HG02798 (cell line): ENCODE measurements at regions not wholly inside any gene's neighbourhood (a gene's known extent, or its start where the extent isn't known, plus 50 kb on each side); places are given as distances from the start of the nearest gene placed in this dataset.

ENCODE experiments used
- ATAC-seq: cut with Tn5 transposase; IDR thresholded peaks from one replicate; pipeline ENCODE4 v1.9.1; 2021; ENCODE audit warnings: mild to moderate bottlenecking; ENCODE audit not compliant: unreplicated experiment, poor library complexity

DNA sequence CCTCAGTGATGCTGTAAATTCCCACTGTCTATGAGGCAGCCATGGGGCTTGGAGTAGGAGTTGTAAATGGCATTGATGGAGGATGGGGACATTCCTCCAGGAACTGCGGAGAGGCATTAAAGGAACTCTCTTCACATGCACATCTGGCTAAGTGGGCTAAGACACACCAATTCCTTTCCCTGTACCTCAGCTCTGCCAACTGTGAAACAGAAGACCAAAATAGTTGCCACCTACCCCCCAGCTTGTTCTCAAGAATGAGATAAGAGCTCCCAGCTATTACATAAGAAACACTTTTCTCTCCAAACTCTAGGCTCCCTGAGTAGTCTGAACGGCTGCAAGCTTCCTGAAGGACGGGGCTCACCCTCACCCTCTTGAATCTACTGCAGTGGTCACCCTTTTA is 144.6 kb upstream of the SLC30A5 start:
- no peak for ATAC-seq

DNA sequence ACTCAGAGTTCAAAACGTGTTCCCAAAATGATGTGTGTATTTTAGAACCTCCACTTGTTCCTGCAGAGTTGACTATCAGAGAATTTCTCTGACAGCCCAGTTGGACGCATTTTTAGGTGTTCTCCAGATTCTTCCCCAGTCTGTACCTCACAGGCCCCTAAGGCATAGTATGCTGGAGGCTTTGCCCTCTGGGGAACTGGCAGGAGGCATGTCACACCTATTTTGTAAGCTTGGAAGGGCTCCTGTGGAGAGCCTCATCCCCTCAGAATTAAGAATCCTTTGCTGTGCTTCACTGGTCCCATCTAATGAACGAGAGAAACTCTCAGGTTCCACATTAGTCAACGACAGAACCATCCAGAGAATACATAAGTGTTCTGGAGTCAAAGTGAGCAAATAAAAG is 144.1 kb upstream of the SLC30A5 start:
- ATAC-seq: no peak

DNA sequence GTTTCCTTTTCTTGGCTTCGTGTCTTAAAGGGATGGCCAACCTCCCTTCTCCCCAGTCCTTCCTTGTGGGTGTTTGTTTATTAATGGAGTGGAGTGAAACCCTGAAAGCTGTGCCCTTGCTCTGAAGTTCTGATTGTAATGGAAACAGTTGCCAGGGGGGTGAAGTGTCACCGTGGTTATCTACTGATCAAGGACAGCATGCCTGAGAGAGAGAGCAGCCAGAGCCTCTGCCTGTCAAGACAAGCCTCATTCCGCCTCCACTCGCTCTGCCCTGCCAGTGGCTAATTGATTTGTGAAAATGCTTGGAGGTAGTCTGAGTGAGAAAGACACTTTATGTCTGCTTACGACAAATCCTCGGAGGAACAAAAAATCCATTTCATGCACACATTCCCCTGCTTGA is 143.7 kb upstream of the SLC30A5 start:
- no peak for ATAC-seq

DNA sequence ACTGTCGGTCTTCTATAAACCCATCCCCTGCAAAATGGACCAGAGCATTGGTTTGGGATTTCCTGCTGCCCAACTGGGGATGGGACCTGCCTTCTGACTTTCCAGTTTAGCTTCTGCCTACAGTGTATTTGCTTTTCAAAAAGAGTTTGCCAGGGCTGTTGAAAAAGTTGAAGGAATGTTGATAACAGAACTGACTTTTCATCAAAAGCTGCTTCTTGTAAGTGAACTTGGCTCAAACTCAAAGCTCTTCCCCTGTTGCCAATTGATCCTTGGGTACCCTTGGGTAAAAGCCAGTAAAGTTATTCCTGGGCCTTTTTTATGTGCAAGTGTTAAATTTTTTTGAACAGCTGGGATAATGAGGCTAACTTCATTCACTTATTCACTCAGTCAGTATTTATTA is 142.9 kb upstream of the SLC30A5 start:
- no peak for ATAC-seq

DNA sequence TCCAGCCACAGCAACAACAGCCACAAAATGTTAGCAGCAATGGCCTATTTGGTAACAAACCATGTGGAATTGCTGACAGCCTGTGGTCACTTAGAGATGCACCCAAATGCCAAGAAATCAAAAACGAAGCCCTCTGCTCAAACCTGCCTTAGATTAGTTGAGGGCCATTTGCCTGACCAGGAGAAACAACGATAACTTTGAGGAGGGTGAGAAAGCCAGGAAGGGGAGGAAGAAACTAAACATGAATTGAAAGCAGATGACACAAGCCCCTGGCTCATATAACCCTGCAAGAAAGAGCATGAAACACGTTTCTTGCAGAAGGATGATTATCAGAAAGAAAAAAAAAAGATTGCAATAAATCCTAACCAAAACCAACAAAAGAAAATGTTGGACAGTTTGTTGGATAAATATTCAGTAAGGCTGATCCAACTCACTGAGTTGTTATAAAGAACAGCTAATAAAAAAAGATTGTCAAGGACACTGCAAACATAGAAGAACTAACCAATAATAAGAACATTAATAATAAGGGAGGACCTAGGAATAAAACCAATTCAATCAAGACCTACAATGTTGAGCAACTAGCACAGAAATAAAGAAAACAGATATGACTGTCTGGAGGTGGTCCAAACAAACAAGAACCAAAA is 140.5 kb upstream of the SLC30A5 start:
- ATAC-seq: no peak

DNA sequence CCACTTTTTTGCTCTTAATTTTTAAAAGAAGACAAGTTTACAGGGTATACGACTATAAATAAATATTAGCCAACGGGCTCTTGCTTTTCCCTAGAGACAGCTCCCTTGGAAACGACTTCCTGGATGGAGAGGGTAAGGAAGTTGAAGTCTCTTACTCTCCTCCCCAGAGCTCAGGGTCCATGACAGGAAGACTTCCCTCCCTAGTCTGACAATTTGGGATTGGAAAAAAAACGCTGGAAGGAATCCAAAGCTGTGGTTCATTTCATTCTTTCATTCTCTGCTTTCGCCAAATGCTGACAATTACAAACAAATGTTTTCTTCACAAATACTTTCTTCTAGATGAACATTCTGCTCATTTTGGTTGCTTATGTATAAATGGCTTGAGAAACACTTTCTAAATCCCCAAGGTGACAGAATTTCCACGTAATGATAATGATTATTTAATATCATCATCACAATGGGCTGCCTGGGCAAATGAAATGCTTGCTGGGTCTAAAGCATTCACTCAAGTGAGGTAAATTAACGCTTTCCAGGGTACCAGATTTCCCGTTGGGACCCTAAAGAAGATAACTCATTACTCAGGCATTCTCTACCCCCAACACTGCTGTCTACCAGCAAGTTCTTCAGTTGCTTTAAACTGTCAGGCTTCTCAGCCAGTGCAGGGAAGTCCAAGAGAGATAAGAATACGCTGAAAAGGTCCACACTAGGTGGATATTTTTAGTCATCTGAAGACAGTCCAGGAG is 139.8 kb upstream of the SLC30A5 start:
- ATAC-seq: no peak

DNA sequence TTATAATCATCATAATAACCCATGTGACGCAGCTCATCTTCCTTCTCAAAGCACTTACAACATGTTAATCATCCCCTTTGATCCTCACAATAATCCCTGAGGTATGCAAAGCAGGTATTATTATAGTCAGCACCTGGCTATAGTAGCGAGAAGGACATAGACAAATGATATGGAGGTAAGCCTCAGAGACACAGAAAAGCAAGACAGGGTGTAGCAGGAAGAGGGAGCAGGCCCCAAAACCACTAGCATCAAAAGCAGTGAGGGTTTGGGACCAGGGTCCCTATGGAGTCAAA is 139.2 kb upstream of the SLC30A5 start:
- ATAC-seq: no peak

DNA sequence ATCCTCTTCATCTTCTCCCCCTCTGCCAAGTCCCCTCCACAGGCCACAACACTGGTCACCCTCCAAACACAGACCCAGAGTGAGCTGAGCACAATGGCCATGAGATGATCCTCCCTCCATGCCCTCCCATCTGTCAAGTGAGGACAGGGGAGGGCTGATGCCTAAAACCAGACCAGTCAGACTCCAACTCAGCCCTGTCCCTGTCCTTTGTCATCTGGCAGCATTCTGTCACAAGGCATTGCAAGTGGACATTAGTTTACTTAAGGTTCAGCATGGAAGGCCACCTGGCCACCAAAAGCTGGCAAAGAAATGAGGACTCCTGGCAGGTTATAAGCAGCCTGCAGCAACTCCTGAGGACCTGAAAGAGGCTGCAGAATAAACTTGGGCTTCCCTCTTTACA is 136.2 kb upstream of the SLC30A5 start:
- ATAC-seq: no peak

DNA sequence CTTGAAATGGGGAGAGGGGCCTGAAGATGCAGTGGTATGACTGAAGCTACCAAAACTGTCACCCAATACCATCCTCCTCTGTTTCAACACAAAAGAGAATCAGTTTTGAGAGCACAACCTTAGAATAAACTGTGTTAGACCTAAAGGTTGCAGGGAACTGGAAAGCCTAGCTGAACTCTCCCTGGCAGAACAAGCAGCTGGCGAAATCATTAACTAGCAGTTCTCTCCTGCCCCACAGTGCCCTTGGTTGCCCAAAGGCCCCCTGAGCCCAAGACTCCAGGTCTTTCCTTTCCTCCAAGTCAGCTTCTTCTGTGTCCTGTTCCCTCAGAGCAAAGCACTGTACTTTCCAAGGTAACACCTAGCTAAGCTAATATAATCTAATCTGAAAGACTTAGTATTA is 135.4 kb upstream of the SLC30A5 start:
- no peak for ATAC-seq

DNA sequence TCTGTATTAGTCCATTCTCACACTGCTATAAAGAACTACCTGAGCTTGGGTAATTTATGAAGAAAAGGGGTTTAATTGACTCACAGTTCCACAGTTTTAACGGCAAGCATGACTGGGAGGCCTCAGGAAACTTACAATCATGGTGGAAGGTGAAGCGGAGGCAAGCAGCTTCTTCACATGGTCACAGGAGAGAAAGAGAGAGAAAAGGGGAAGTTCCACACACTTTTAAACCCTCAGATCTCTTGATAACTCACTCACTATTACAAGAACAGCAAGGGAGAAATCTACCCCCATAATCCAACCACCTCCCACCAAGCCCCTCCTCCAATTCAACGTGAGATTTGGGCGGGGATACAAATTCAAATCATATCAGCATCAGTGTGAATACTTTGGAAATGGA is 133.4 kb upstream of the SLC30A5 start:
- no peak for ATAC-seq

DNA sequence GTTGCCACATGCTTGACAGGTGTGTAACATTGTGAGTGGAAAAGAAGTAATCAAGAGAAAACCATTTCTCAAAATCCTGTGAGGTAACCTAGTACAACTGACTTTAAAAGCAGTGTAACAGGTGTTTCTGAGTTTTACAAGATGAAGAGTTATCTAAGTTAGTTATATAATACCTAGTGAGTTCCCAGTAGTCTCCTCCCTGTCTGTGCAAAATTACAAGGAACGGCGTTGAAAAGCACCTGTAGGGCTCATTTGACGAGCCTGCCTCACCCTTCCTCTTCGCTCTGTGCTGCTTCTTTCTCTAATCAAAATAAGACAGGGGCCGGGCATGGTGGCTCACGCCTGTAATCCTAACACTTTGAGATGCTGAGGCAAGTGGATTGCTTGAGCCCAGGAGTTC is 132.9 kb upstream of the SLC30A5 start:
- no peak for ATAC-seq

DNA sequence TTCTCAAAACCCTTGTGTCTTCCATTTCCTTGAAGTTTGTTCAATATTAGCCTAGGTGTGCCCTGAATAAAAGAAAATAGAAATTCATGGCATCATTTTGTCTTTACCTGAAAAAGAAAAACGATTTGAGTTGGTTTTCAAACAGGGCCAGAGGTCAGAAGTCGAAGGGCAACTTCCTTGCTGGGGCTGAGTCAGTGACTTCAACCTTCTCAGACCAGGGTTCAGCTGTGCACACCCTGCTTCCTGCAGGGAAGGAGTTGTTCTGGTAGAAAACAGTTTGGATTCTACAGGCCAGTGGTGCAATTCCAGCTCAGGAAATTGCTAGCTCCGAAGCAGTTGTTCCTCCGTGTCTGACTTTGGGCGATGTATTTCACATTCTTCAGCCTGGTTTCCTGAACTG is 132.1 kb upstream of the SLC30A5 start:
- ATAC-seq: no peak

DNA sequence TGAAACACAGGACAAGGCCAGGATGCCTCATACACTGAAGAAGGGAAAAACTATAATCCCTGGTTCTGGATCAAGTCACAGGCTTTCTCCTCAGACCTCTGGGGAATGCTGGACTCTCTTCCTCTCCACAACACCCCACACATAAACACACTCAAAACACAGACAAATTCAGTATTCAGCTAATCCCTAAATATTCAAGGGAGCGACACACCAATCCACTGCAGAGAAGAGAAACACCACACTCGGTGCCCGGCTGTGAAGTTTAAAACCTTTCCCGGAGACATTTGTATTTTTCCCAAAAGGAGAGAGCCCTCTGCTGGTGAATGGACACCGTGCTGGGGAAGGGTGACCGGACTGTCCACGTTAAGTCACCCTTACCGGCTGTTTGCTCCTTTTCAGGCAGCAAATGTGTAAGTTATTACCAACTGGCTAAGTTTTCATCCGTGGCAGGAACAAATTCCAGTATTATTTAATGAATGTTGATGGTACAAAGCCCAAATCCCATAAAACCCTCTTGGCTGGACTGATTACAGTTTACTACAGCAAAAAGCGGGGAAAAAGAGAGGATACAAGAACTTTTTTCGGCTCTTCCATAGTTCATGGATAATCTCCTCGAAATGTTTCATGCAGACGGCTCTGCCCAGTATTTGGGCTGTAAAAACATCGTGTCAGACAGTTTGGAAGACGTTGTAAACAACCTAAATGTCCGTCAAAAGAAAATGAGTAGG is 130.9 kb upstream of the SLC30A5 start:
- no peak for ATAC-seq

DNA sequence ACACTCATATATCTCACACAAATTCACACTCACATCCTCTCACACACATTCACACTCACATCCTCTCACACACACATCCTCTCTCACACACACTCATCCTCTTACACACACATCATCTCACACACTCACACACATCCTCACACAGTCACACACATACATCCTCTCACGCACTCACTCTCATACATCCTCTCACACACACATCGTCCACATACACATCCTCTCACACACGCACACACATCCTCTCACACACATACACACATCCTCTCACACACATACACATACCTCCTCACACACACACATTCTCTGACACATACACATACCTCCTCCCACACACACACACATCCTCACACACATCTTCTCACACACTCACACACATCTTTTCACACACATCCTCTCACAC is 129.1 kb upstream of the SLC30A5 start:
- ATAC-seq: no peak

DNA sequence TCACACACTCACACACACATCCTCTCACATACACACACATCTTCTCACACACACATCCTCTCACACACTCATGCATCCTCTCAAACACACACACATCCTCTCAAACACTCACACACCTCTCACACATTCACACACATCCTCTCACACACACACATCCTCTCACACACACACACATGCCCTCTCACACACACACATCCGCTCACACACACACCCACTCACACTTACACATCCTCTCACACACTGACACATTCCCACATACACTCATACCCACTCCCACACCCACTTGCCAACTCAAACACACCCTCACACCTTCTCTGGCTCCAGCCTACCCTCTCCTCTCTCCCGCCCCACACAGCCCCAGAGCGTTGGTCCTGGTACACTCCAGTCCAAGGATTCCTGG is 127.9 kb upstream of the SLC30A5 start:
- no peak for ATAC-seq

DNA sequence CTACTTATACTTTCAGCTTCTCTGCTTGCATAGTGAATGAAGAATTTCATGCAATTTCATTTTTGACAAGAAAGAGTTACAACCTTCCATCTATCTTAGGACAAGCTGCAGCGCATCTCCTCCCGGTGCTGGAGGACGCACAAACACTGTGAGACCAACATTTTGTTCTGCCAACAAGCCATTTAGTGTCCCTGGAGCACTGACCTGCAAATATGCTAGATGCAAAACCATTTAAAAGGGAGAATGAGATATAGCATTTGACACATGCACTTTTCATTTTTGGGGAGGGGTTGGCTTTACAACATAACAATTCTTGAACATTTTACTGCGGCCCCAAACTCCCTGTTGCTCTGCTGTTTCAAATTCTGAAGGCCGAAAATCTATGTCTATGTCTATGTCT is 127.2 kb upstream of the SLC30A5 start:
- no peak for ATAC-seq

DNA sequence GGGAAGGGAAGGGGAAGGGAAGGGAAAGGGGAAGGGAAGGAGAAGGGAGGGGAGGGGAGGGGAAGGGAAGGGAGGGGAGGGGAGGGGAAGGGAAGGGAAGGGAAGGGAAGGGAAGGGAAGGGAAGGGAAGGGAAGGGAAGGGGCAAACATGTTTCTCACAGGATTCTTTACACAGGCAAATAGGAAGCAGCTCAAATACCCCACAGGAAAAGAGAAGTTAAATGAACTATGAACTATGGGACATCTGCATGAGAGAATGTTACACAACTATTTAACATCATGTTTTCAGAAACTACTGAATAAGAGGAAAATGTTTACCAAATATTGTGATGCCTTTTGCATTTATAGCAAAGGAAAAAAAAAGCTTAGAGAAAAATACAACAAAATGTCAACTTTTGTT is 125.4 kb upstream of the SLC30A5 start:
- no peak for ATAC-seq

DNA sequence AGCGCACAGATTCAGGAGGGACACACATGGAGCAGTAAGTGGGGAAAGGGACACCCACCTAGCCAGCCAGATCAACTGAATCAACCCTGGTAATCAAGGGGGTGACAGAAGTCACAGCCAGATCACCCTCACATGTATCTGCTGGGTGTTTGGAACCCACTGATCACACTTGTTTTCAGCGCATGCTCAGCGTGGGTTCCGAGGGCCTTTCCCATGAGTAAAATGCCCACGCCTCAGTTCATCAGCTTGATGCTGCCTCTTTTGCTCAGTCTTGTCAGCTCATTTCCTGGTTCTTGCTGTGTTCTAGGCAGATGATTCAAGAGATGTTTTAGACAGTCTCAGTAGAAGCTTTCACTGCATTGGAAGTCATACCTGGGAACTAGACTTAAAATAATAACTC is 123.2 kb upstream of the SLC30A5 start:
- ATAC-seq: no peak

DNA sequence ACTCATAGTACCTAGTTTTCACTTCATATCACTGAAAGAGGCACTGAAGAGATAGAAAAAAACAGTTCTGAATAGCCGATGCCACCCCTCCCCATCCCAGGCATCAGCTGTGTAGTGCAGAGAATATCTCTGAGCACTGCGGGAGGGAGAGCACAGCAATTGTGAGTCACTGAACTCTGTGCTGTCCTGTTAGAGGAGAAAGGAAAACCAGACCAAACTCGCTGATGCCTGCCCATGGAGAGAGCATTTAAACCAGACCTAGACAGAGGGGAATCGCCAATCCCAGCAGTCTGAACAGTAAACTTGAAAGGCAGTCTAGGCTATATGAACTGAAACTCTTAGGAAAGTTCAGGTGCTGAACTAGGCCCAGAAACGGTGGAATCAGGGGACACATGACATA is 120.1 kb upstream of the SLC30A5 start:
- no peak for ATAC-seq

DNA sequence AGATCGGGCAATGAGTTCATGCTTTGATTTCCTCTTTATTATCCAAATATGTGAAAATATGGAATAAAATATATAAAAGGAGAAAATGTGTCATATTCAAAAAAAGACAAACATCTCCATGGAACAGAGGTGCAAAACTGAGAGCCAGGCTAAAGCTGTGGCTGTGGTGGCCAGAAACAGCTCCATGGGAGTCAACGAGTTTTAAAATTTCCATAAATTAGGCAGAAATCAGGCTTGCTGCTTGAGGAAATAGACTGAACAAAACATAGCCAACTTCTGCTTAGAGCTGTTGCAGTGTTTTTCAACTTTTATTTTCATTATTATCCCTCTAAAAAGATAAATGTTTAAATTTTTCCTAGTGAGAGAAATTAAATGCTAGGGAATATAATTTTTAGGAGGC is 110.8 kb upstream of the SLC30A5 start:
- ATAC-seq: no peak

DNA sequence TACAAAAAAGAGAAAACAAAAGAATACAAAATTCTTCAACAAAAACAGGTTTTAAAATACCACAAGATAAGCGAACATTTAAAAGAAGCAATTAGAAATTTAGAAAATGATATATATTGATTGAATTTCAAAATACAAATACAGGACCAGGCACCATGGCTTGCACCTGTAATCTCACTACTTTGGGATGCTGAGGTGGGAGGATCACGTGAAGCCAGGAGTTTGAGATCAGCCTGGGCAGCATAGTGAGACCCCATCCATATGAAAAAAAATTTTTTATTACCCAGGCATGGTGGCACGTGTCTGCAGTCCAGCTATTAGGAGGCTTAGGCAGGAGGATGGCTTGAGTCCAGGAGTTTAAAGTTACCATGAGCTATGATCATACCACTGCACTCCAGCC is 109.9 kb upstream of the SLC30A5 start:
- no peak for ATAC-seq
